HG02610 (cell line): ENCODE measurements at regions not wholly inside any gene's neighbourhood (a gene's known extent, or its start where the extent isn't known, plus 50 kb on each side); places are given as distances from the start of the nearest gene placed in this dataset.

Experiments used
- ATAC-seq: cut with Tn5 transposase; IDR thresholded peaks from one replicate; pipeline ENCODE4 v1.9.1; 2021; ENCODE audit warnings: mild to moderate bottlenecking, moderate library complexity; ENCODE audit not compliant: unreplicated experiment

DNA sequence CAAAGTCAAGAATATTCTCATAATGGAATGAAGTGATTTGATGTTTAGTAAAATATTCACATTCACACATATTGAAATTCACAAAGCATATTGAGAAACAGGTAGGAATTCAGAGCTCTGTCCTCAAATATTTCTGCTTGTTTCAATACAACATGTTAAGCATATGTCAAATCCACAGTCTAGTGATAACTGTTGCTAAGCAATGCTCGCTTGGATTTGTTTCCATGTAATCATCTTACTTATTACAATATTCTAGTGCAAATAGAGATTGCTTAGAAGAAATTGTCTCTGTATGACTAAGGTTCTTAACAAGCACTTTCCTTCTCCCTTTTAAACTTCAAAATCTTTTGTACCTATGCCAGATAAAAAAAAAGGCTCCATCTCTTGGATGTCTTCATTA is 995.7 kb downstream of the CDH18 start:
- no peak for ATAC-seq

DNA sequence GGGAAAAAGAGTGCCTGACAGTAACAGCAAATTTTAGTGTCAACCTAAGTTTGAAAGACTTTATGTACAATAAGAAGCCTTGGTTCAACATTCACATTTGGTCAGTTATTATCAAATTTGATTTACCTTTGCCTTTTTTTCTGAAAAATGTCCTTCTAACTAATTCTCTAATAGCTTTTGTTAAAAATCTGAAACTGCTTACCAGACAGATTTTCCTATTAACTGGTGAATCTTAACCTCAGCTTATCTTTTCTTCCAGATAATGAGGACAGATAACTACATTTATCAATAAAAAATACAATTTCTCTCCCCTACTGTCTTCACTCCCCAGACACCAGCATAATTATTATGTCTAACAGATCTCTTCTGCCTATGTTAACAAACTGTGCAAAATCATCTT is 988.5 kb downstream of the CDH18 start:
- ATAC-seq, result no peak

DNA sequence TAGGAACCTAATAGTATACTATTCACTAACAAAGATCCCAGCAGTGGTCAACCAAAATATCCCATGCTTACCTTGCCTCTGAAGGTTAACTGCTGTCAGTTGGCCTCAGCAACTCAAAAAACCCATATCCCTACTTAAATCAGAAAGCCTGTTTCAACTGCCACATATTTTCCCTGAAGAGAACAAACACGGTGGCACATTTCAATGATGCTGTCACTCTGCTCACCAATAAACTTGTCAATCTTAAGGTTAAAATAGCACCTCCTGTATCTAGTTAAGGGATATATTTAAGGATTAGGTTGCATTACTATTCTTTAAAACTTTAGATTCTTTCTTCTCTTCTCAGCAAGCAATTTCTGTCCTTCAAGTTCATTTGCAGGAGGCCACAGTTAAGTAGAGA is 986.9 kb downstream of the CDH18 start:
- ATAC-seq, result no peak

DNA sequence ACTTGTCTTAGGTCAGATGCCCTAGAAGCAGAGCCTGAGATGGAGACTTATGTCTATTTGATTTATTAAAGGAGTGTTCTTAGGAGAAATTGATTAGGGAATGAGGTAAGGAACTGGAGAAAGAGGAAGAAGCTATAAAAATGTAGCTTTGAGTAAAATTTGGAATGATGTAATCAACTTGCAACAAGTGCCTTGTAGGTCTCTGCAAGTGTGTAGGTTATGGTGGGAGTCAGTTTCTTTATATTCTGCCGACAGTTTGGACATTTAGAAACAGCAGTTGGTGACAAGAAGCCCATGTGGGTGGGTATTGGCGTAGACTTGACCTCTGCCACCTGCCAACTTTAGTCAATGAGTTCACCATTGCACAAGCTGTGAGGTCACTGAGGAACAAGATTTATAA is 986.5 kb downstream of the CDH18 start:
- no peak for ATAC-seq

DNA sequence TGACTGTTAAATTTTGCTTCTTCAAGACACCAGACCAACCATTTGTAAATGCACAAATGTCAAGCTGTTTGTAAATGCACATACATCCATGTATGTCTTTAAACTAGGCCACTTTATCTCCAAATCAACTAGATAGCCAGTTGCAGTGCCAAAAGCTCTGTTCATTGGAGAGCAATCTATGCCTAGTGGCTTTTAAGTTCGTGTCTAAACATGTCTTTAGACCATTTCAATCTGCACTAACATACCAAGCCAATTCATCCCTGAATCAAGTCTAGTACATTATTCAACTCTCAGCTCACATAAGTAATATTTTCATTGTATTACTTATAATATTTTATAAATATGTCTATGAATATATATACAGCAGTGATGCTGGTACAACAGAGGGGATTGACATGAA is 985.9 kb downstream of the CDH18 start:
- no peak for ATAC-seq

DNA sequence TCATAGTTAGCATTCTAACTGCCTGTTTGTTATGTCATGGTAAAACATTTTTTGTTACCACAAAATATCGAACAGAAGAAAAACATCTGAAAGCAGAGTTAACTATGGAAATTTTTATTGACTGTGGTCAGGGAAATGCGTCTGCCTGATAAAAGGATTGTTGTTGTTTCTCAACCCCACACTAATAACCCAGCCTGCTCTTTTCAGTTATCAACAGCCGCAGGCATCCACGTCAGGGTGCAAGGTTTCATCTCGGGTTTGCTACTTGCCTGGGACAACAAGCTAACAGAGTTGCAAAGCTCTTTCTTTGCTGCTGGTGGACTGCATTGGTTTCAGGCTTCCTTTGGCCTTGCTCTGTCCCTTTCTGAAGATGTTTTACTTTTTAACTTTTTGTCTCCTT is 969.2 kb downstream of the CDH18 start:
- ATAC-seq, result no peak

DNA sequence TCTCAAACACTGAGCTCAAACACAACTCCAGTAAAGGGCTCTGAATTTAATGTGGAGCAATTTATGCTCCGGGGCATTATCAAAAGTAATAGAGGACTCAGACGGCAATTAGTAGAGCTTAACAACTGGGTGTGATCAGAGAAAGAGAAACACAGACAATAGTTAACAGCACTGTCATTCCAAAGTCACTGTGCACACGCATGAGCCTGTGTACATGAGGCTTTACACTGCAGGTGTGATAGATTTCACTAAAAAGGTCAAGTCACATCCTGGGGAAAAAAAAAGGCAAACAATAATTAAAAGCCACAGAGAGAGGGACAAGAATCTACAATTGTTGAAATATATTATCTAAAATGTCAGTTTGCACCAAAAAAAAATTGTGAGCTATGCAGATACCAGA is 956.5 kb downstream of the CDH18 start:
- ATAC-seq, result no peak

DNA sequence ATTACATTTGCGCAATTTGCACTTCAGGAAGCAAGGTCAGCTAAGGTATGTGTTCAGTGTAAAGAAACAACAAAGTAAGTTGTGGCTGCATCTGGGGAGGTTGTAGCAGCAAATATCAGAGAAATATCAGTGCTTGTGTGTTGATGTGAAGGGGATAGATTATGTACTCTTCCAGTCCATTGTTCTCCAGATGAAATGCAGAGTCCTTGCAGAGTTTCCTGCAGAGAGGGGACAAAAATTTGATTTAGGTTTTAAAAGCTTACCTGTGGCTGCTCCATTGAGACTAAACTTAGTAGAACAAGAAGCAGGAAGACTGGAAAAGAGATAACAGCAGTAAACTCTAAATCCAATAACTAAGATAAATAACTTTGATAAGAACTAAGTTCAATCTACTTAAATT is 952.2 kb downstream of the CDH18 start:
- ATAC-seq, result no peak

DNA sequence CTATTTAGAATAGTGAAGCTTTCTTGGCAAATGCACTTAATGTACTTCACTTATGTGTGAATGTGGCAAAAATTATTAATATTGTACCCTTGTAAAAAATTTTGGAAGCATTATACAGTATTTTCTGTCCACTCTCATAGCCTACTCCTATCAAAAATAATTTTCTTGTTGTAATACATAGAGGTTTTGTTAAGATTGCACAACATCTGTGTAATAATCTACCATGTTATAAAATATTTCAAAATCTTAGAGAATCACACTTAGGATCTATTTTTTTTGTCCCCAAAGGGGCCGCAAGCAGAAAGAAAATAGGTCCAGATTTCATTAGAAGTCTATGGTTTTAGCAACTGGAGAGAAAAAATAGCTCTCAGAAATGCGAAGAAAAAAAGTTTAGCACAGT is 945.9 kb downstream of the CDH18 start:
- no peak for ATAC-seq

DNA sequence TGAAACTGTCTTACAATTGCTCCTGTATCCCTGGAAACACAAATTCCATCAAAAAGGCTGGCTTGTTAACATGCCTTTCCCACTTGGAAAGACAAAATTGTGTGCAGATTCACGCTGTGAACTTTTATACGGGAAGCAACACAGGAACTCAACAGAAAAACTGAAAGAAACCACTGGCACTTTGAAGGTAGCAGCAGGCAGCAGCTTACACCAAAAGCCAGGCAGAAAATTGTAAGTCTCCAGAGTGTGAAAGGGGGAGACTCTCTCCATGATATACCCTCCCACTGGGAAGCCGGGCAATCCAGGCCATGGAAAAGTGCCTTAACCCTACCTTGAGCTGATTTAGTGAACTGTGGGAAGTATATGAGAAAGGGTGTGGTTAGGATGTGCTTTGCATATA is 943.7 kb downstream of the CDH18 start:
- ATAC-seq, result no peak

DNA sequence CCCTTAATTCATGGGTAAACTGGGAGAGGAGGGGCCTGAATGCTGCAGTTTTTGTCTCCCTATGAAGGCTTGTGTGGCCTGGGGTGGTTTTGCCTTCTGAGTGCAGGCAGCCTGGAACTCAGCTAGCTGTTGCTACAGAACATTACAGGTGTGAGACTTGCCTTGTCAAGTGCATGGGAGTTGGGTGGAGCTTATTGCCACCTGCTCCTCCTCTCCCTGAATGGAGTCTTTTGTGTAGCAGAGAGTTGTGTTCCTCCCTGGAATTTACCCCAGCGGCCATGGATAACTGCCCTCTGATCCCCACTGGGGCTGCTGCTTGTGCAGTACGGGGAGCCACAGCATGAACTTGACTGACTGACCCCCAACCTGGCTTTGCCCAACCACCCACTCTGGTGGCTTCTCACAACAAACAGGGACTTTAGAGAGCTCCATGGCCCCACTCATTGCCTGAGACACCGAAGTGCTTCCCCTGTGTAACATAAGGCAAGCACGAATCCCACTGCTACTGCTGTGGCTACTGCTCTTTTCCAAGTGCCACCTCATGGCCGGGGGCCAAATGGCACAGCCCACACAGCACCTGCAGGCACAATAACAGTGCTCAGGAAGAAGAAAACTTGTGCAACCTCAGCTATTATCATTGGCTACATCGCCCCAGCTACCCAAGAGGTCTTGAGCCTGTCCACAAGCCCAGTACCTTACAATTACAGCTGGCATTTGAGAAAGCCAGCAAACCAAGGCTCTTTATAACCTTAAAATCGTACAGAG is 942.9 kb downstream of the CDH18 start:
- ATAC-seq, result no peak

DNA sequence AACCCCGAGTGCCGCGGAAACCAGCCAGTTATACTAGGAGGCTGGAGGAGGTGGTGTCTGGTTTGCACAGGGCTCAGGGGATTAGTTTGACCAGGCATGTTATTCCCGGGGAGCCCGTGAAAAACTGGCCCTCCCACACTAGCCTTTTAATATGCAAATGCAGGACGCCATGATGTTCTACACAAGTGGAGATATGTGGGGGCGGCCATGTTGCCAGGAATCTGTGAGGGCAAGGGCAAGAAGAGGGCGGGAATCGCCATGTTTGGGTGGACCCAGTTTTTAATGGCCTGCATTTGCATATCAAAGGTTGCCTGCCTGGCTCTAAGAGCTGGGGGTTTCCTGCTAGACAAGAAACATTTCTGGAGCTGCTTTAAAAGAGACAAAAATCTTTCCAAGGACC is 940.7 kb downstream of the CDH18 start:
- ATAC-seq, result no peak

DNA sequence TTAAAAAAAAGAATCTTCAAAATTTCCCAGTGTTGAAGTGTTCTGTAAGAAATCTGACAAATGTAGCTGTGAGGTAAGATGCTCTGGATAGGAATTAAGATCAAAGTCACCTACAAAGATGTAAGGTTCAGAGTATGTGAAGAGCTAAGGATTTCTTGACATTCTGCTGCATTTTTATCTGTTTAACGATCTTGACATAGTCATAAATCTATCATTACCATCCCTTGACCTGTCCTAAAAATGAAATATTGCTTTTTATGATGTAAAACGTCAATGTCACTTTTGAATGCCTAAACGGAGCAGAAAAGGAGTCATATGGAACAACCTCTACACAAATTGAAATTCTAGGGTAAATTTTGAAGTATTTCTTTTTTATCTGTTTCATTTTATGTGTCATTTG is 939.3 kb downstream of the CDH18 start:
- ATAC-seq, result no peak

DNA sequence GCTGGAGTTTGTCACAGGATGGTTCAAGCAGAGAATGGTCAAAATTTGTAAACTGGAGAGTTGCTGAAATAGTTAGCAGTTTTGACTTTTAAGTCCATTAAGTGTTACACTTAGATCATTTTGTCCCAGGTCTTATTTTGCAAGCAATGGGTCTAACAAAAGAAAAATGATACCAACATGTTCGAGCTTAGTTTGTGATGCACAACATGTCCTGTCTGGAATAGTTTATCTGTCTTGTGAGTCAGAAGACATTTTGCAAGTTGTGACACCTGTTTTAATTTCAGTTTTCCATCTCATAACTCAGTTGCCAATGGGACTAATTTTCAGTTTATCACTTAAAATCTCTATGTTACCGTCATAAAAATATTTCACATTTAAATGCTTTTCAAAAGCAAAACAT is 929.8 kb downstream of the CDH18 start:
- ATAC-seq, result no peak

DNA sequence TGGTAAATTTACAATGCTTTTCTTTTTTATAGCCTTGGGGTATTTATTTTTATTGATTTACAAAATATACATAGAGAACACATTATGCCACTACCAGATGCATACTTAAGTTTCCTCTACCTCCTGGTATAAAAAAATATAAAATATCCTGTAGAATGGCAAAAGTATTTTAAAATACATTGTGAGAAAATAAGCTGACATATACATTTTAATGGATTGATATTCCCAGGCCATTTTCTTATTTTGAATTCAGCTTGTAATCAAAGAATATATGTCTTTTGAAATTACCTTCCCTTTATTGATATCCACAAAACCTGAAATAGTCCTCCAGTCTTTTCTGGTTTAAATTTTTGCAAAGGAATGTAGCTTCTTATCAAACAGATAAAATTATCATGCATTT is 923.9 kb downstream of the CDH18 start:
- no peak for ATAC-seq

DNA sequence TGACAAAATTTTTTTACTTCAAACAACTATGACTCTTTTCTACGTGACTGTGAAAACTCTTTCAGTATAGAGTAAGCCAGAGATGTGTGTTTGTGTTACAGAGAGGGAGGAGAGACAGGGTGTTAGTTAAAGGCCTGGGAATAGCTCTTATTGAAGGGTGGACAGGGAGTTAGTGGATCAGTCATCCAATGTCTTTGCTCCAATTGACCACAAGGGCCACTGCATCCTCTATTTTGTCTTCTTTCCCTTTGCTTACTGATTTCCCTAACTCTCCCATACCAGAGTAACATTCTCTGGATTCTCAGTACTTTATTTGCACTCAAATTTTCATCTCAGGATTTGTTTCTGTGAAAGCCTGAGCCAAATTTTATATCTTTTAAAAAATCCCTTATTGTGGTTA is 920.3 kb downstream of the CDH18 start:
- no peak for ATAC-seq

DNA sequence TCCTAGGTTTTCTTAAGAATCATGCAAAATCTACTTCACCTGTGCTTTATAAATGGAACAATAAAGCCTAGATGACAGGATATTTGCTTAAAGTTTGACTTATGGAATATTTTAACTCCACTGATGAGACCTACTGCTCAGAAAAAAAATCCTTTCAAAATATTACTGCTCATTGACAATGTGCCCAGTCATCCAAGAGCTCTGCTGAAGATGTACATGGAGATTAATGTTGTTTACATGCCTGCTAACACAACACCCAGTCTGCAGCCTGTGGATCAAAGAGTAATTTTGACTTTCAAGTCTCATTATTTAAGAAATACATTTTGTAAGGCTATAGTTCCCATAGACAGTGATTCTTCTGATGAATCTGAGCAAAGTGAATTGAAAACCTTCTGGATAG is 889.6 kb downstream of the CDH18 start:
- ATAC-seq, result no peak

DNA sequence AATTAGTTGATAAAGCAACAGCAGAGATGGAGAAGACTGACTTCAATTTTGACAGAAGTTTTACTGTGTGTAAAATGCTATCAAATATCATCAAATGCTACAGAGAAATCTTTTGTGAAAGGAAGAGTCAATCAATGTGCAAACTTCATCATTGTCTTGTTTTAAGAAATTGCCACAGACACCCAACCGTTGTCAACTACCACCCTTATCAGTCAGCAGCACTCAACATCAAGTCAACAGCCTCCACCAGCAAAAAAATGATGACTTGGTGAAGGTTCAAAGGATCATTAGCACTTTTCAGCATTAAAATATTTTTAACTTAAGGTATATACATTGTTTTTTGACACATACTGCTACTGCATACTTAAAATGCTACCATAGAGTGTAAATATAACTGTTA is 888.8 kb downstream of the CDH18 start:
- no peak for ATAC-seq

DNA sequence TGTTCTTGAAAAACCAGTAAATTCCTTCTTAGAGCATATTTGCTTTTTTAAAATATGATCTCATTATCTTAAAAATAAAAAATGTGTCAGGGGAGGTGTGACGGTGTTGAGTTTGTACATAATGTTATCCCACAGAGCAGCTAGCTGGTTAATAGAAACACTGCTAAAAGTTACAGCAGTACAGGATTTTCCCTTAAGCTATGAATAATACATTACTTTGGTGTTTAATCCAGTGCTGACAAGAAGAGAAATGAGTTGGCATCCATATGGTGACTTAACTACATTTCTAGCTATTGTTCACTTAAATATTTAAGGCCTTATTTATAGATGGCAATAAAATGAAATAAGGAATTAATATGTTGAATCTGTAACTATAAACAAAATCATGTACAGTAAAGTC is 883.1 kb downstream of the CDH18 start:
- no peak for ATAC-seq

DNA sequence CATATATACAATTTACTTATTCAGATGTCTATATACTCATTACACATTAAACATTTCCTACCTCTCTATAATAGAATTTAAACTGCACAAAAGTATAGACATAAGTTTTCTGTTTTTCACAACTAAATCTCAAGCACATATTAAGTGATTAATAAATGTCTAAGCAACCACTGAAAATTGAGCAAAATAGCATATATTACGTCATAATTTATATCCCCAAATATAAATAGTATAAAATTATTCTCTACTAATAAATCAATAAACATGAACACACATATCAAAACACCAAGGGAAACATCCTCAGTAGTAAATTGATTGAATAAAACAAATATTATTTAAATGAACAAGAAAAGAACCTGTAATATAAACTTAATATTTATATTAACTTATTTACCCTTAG is 865.1 kb downstream of the CDH18 start:
- no peak for ATAC-seq

DNA sequence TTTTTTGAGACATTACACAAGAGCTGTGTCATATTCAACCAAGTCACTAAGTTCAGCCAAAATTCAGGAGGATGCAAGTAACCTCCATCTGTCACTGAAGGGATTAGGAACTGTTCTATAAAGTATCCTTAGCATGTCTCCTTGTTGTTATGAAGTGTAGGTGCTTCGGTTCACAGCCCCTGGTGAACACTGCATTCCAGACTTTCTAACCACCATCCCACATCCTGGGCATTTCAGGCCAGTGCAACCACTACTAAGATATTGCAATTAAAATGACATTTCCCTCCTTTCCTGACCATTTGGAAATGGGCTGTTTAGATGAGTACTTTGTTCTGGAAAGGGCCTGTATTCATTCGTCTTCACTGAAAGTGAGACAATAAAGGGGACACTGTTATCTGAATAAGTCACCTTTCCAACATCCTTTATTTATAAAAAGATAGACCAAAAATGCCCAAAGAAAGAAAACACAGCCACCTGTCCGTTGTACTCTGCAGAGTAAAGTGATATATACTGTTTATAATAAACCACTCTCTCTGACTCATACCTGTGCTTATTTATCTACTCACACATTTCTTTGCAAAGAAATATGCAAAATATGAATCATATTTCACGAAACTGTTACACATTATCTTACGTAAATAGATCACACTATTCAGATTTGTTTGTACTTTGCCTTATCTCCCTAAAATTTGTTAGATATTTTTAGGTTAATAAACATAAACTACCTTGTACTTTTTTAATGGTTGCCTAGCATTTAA is 861.9 kb downstream of the CDH18 start:
- ATAC-seq, result no peak

DNA sequence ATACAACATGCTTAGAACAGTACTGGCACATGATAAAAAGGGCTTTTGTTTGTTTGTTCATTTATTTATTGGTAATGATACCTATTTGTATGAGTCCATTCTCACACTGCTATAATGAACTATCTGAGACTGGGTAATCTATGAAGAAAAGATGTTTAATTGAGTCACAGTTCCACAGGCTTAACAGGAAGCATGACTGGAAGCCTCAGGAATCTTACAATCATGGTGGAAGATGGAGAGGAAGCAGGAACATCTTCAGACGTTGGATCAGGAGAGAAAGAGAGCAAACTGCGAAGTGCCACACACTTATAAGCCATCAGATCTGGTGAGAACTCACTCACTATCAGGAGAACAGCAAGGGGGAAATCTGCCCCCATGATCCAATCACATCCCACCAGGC is 847.7 kb downstream of the CDH18 start:
- no peak for ATAC-seq
